Ishikawa (cell line): ENCODE measurements at regions not wholly inside any gene's neighbourhood (a gene's known extent, or its start where the extent isn't known, plus 50 kb on each side); places are given as distances from the start of the nearest gene placed in this dataset.

Experiments used
- CREB1 ChIP-seq: IDR thresholded peaks from 2 replicates; pipeline ENCODE4 v1.6.1; 2012; ENCODE audit warnings: low read depth
- EGR1 ChIP-seq: IDR thresholded peaks from 2 replicates; pipeline ENCODE4 v1.6.1; 2012
- EP300 ChIP-seq: IDR thresholded peaks from 2 replicates; pipeline ENCODE4 v1.6.1; 2012; ENCODE audit warnings: borderline replicate concordance
- MAX ChIP-seq: IDR thresholded peaks from 2 replicates; pipeline ENCODE4 v1.6.1; 2012
- NFIC ChIP-seq: IDR thresholded peaks from 2 replicates; pipeline ENCODE4 v1.6.1; 2012
- RAD21 ChIP-seq: IDR thresholded peaks from 2 replicates; pipeline ENCODE4 v1.6.1; 2012; ENCODE audit warnings: low read depth
- REST ChIP-seq: IDR thresholded peaks from 2 replicates; pipeline ENCODE4 v1.6.1; 2012; ENCODE audit warnings: low read depth, mild to moderate bottlenecking
- TAF1 ChIP-seq: IDR thresholded peaks from 2 replicates; pipeline ENCODE4 v1.6.1; 2012; ENCODE audit warnings: low read depth, mild to moderate bottlenecking
- TCF12 ChIP-seq: IDR thresholded peaks from 2 replicates; pipeline ENCODE4 v1.6.1; 2012; ENCODE audit warnings: low read depth
- USF1 ChIP-seq: IDR thresholded peaks from 2 replicates; pipeline ENCODE4 v1.6.1; 2012
- YY1 ChIP-seq: IDR thresholded peaks from 2 replicates; pipeline ENCODE4 v1.6.1; 2012; ENCODE audit warnings: low read depth
- ZBTB7A ChIP-seq: IDR thresholded peaks from 2 replicates; pipeline ENCODE4 v1.6.1; 2012; ENCODE audit warnings: low read depth

- no peak for TF ChIP-seq YY1
- TF ChIP-seq EP300: no peak
- TF ChIP-seq RAD21: no peak
- TF ChIP-seq MAX: no peak
- no peak for TF ChIP-seq CREB1
- TF ChIP-seq TAF1: no peak
- TF ChIP-seq EGR1: no peak
- TF ChIP-seq ZBTB7A: no peak
- TF ChIP-seq NFIC: no peak
- no peak for TF ChIP-seq USF1
- no peak for TF ChIP-seq REST
- no peak for TF ChIP-seq TCF12
Measured at GRCh38 chr3:25074149-25074548, 353.9 kb upstream of the RARB start.
